Urinary bladder (tissue), 3 donors: ENCODE measurements at regions not wholly inside any gene's neighbourhood (a gene's known extent, or its start where the extent isn't known, plus 50 kb on each side); places are given as distances from the start of the nearest gene placed in this dataset.

ENCODE experiments used
- DNase-seq: peaks from one replicate; pipeline ENCODE4 v3.0.0-alpha.2; 2015; ENCODE audit errors: extremely low spot score
- H3K27ac ChIP-seq: one replicate; pipeline ENCODE4 v1.5.1; 2013; ENCODE audit warnings: low read depth, mild to moderate bottlenecking, moderate library complexity
- H3K36me3 ChIP-seq: one replicate; pipeline ENCODE4 v1.6.1; 2013; ENCODE audit warnings: mild to moderate bottlenecking, moderate library complexity; ENCODE audit not compliant: insufficient read depth
- H3K4me1 ChIP-seq: one replicate; pipeline ENCODE4 v1.6.1; 2013; ENCODE audit warnings: mild to moderate bottlenecking, moderate library complexity; ENCODE audit not compliant: insufficient read depth
- H3K4me3 ChIP-seq: one replicate; pipeline ENCODE4 v1.5.1; 2013; ENCODE audit warnings: low read depth, low read length
- WGBS: extraction: QIAGEN DNeasy Blood & Tissue Kit; methylation state at CpG from one replicate; pipeline ENCODE4 v1.1.7; 2013; 5-methylcytosine and 5-hydroxymethylcytosine counted together
- donor health status: healthy with polysubstance abuse.
- donor health status: healthy.

DNA sequence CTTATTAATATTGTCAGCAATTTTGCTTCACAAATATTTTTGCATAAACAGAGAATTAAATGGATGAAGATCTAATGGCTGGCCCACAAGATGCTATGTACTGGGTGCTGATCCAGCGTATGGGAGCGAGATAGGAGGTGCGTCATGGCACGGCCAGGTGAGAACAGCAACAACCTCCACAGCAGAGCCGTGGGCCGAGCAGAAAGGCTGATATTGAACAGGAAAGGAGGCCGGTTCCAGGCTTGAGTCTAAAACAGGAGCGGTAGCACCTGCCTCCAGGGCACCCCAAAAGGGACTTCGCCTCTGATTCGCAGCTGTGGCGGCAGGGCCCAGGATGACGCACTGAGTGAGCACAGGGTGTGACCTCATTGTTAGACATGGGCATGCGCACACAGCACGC, 1502.1 kb downstream of the TBC1D22A start:
- WGBS: 94% methylated on average over 14 of the region's 14 CpGs
- no peaks in the 10 kb centered on the region for H3K4me1 ChIP-seq
- no peak for DNase-seq

GRCh38 chr22:48263791-48264351, 1501.4 kb downstream of the TBC1D22A start:
- Histone ChIP-seq H3K4me1 (no peaks in the 10 kb centered on the region), H3K27ac (no peak overlapping the region), H3K36me3 (no peaks in the 10 kb centered on the region), H3K4me3 (no peak overlapping the region)
- DNase-seq: no peak
- 79% methylated on average over 11 of the region's 11 CpGs for WGBS

More for the DNA sequence above, 1502.1 kb downstream of the TBC1D22A start:
- H3K27ac ChIP-seq: no peak overlapping the region
- H3K4me3 ChIP-seq: no peak overlapping the region
- H3K36me3 ChIP-seq: no peaks in the 10 kb centered on the region

- 80% methylated on average over 7 of the region's 7 CpGs for WGBS
- Histone ChIP-seq H3K27ac (no peak overlapping the region), H3K4me1 (no peaks in the 10 kb centered on the region), H3K4me3 (no peak overlapping the region), H3K36me3 (no peaks in the 10 kb centered on the region)
- no peak for DNase-seq
Measured at GRCh38 chr22:48263431-48263765, 1500.9 kb downstream of the TBC1D22A start.

- Histone ChIP-seq H3K36me3 (no peaks in the 10 kb centered on the region), H3K4me1 (no peaks in the 10 kb centered on the region), H3K4me3 (no peak overlapping the region), H3K27ac (no peak overlapping the region)
- DNase-seq: no peak
- WGBS: 90% methylated on average over 10 of the region's 10 CpGs
Measured at GRCh38 chr22:48262596-48263430, 1500.4 kb downstream of the TBC1D22A start.

DNA sequence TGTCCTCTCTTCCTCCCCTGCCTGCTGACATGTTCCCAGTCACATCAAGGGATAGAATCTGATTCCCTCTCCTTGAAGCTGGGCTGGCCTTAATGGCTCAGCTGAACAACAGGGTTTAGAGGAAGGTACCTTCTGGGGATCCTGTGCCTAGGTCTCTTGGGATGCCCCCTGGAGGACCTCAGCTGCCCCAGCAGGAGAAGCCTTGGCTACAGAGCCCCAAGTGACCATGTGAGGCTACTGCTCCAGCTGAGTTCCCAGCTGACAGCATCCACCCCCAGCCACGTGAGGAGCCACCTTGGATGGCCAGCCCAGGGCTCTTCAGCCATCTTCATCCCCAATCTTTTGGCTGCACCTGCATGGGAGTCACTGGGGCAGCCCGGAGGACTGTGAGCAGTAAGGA, 1499.3 kb downstream of the TBC1D22A start:
- Histone ChIP-seq H3K27ac (no peak overlapping the region), H3K36me3 (no peaks in the 10 kb centered on the region), H3K4me3 (no peak overlapping the region), H3K4me1 (no peaks in the 10 kb centered on the region)
- WGBS: 88% methylated on average over 2 of the region's 2 CpGs
- no peak for DNase-seq

GRCh38 chr22:48261048-48261621, 1498.7 kb downstream of the TBC1D22A start:
- no peak for DNase-seq
- no peaks in the 10 kb centered on the region for H3K36me3 ChIP-seq
- WGBS: 93% methylated on average over 12 of the region's 12 CpGs
- no peak overlapping the region for H3K27ac ChIP-seq
- no peaks in the 10 kb centered on the region for H3K4me1 ChIP-seq
- H3K4me3 ChIP-seq: no peak overlapping the region

DNA sequence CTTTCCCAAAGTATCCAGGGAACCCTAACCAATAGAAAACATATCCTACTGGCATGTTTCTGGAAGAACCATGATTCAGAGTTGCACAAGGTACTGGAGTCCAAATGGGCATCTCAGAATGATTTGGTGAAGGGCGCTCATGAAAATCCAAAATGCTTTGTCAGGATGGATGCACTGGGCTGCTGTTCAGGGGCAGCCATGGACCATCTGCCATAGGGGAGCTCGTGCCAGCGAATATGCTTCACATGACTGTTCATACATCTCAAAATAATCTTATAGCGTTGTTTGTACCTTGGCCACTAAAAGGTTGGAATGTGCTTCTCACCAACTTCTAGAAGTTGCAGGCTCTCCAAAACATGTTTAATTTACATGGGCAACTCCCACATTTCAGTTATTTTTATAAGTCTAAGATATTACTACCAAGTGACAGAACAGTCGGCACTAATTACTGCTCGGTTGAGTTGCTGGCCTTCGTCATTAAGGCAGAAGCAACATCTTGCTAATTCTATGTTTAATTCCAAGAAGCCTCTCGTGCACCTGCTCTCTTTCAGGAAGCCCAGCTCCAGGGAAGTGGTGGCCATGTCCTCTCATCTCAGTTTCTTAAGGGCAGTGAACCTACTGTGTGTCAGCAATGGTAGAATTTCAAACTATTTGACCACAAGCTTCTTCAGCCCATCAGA, 1497.7 kb downstream of the TBC1D22A start:
- Histone ChIP-seq H3K36me3 (no peaks in the 10 kb centered on the region), H3K4me1 (no peaks in the 10 kb centered on the region), H3K4me3 (no peak overlapping the region), H3K27ac (no peak overlapping the region)
- no peak for DNase-seq
- 93% methylated on average over 8 of the region's 8 CpGs for WGBS

- 81% methylated on average over 8 of the region's 8 CpGs for WGBS
- no peak overlapping the region for H3K4me3 ChIP-seq
- no peaks in the 10 kb centered on the region for H3K4me1 ChIP-seq
- DNase-seq: no peak
- H3K27ac ChIP-seq: no peak overlapping the region
- no peaks in the 10 kb centered on the region for H3K36me3 ChIP-seq
Measured at GRCh38 chr22:48258811-48259210, 1496.4 kb downstream of the TBC1D22A start.

DNA sequence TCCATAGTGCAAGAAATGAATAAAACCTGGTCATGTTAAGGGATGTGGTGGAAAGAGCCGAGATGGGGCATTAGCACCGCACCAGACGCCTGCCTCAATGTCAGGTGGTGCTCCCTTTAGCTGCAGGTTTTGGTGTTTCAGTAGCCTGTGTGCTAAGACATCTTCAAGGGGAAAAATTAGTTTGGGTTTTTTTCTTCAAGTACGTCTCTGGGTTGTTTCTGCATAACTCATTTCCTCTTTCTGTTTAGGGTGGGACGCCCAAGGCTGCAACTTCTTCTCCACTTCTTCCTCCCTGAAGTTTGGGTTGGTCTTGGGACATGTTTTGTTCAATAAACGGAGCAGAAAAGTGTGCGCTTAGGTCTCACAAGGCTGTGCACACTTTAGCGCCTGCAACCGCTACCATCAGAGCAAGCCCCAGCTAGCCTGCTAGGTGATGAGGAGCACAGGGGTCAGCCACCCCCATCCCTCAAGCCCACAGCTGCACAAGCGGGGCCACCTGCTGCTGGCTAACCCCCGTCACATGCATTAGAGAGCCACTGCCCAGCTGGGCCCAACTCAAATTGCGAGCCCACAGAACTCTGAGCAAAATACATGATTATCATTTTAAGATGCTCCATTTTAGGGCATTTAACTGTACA, 1495.7 kb downstream of the TBC1D22A start:
- H3K36me3 ChIP-seq: no peaks in the 10 kb centered on the region
- no peak overlapping the region for H3K27ac ChIP-seq
- H3K4me3 ChIP-seq: no peak overlapping the region
- H3K4me1 ChIP-seq: no peaks in the 10 kb centered on the region
- 89% methylated on average over 12 of the region's 12 CpGs for WGBS
- no peak for DNase-seq

DNA sequence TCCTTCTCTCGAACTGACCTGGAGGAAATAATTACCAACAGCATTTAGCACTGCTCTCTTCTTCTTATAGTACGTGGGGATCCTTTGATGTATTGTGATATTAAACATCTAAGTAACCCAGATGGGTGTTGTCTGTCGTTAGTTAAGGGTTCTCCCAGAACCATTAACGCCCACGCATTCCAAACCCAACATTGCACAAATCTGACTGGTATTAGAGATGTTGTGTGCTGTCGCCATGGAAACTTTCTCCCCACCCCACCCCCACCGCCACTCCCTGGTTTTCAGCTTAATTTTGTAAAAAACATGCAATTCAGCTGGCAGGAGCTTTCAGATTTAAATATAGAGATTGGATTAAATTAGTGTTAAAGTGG, 1495.2 kb downstream of the TBC1D22A start:
- 61% methylated on average over 7 of the region's 7 CpGs for WGBS
- no peak overlapping the region for H3K27ac ChIP-seq
- DNase-seq: no peak
- H3K4me1 ChIP-seq: no peaks in the 10 kb centered on the region
- H3K36me3 ChIP-seq: no peaks in the 10 kb centered on the region
- no peak overlapping the region for H3K4me3 ChIP-seq

- Histone ChIP-seq H3K4me1 (no peaks in the 10 kb centered on the region), H3K27ac (no peak overlapping the region), H3K4me3 (no peak overlapping the region), H3K36me3 (no peaks in the 10 kb centered on the region)
- 86% methylated on average over 21 of the region's 21 CpGs for whole genome bisulfite sequencing
- DNase-seq: no peak
Measured at GRCh38 chr22:48256776-48257684, 1494.6 kb downstream of the TBC1D22A start.

DNA sequence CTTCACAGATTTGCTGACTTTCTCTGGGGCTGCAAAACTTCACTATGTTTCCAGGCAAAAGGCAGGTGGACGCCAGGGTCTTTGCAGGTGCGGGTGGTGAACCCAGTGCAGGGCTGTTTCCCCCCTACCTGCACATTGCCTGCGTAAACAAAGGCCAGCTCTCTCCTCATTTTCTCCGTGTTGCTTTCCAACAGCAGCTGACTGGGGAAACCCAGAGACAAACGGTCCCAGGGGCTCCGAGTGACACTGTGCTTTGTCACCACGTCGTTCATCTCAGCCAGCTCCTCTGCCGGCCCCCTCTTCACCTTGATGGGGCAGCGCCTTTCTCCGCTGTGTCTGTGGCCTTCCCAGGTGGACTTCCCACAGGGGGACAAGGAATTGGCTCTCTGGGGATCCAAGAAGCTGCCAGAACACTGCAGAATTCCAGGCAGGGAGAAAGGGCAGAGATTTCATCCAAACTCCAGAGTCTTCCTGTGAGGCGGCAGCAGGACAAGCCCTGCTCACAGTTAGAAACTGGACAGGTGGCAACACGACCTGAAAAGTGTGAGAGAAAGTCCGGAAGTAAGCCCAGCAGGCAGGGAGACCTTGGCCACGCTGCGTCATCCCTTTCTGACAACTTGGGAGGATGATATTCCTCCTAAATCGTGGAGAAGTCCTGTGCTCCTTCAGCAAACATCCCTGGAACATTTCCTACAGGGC, 1493.7 kb downstream of the TBC1D22A start:
- H3K4me1 ChIP-seq: no peaks in the 10 kb centered on the region
- H3K36me3 ChIP-seq: no peaks in the 10 kb centered on the region
- H3K4me3 ChIP-seq: no peak overlapping the region
- 74% methylated on average over 17 of the region's 17 CpGs for WGBS
- H3K27ac ChIP-seq: no peak overlapping the region
- DNase-seq: no peak
